Loucy (cell line): ENCODE measurements at regions not wholly inside any gene's neighbourhood (a gene's known extent, or its start where the extent isn't known, plus 50 kb on each side); places are given as distances from the start of the nearest gene placed in this dataset.

Source experiments
- CTCF ChIP-seq: fragments of 200-600 bp; sonication (generic); conservative IDR thresholded peaks from 2 replicates; pipeline ENCODE4 v1.5.1; 2014; ENCODE audit warnings: mild to moderate bottlenecking, antibody characterized with exemption, low read length
- EZH2phosphoT487 ChIP-seq: fragments of 200-600 bp; IDR thresholded peaks from 2 replicates; pipeline ENCODE4 v1.6.1; 2018; ENCODE audit warnings: antibody characterized with exemption, mild to moderate bottlenecking, moderate library complexity, borderline replicate concordance

- TF ChIP-seq CTCF (no peak), EZH2phosphoT487 (no peak)
These were observed 123.7 kb upstream of the GJB5 start for GRCh38 chr1:34631126-34631525.
